ENCODE measurements at regions not wholly inside any gene's neighbourhood (a gene's known extent, or its start where the extent isn't known, plus 50 kb on each side); places are given as distances from the start of the nearest gene placed in this dataset.

- H3K4me3 ChIP-seq (ENCODE audit: low read depth, low read length): no peak overlapping the region
- ChIA-PET POLR2A (no interaction called here), CTCF (no interaction called here)
- H3K9me3 ChIP-seq (ENCODE audit: control insufficient read depth, insufficient read depth, low read depth, low read length): no peaks in the 10 kb centered on the region
- H3K4me1 ChIP-seq (ENCODE audit: control insufficient read depth, insufficient read depth, low read length): no peaks in the 10 kb centered on the region
- H3K36me3 ChIP-seq (ENCODE audit: control insufficient read depth in 2 of 2, insufficient read depth in 1 of 2, low read length in 2 of 2): no peaks in the 10 kb centered on the region
- no peak for TF ChIP-seq ZNF555 (tag by site-specific recombination; conservative IDR thresholded peaks at IDR 0.05)
- TF ChIP-seq PBX3 (CRISPR knock-in tag; IDR thresholded peaks at IDR 0.05): no peak
- no peak for TF ChIP-seq ZBTB26 (tag by site-specific recombination; optimal IDR thresholded peaks at IDR 0.05)
- no peak for TF ChIP-seq ZBTB17 (tag by site-specific recombination; IDR thresholded peaks at IDR 0.05)
- TF ChIP-seq ZNF701 (tag by site-specific recombination; IDR thresholded peaks at IDR 0.05): no peak
- no peak for TF ChIP-seq ZNF830 (tag by site-specific recombination; IDR thresholded peaks at IDR 0.05; ENCODE audit: low read depth)
- TF ChIP-seq ZNF837 (tag by site-specific recombination; IDR thresholded peaks at IDR 0.05): no peak
- TF ChIP-seq ZNF791 (tag by site-specific recombination; IDR thresholded peaks at IDR 0.05): no peak
- no peak for TF ChIP-seq BCL11B (tag by site-specific recombination; IDR thresholded peaks at IDR 0.05; ENCODE audit: low read depth)
- TF ChIP-seq ZNF292 (tag by site-specific recombination; IDR thresholded peaks at IDR 0.05; ENCODE audit: borderline replicate concordance, low read depth): no peak
- no peak for TF ChIP-seq OSR2 (tag by site-specific recombination; IDR thresholded peaks at IDR 0.05)
- no peak overlapping the region for H3K27ac ChIP-seq (ENCODE audit: extremely low read depth, low read depth, low read length)
These were observed 408.9 kb downstream of the GLUD2 start for GRCh38 chrX:121456315-121456714.

- POLR2A ChIA-PET: no interaction called here
- Histone ChIP-seq H3K36me3 (ENCODE audit: control insufficient read depth in 2 of 2, insufficient read depth in 1 of 2, low read length in 2 of 2) (no peaks in the 10 kb centered on the region), H3K9me3 (ENCODE audit: control insufficient read depth, insufficient read depth, low read depth, low read length) (no peaks in the 10 kb centered on the region), H3K4me3 (ENCODE audit: low read depth, low read length) (no peak overlapping the region), H3K4me1 (ENCODE audit: control insufficient read depth, insufficient read depth, low read length) (no peaks in the 10 kb centered on the region), H3K27ac (ENCODE audit: extremely low read depth, low read depth, low read length) (no peak overlapping the region)
- CTCF ChIA-PET: no interaction called here
- TF ChIP-seq SP2 (tag by site-specific recombination; IDR thresholded peaks at IDR 0.05): no peak
- no peak for TF ChIP-seq KLF10 (tag by site-specific recombination; IDR thresholded peaks at IDR 0.05)
- TF ChIP-seq YY2 (tag by site-specific recombination; IDR thresholded peaks at IDR 0.05): no peak
- TF ChIP-seq ZNF138 (tag by site-specific recombination; IDR thresholded peaks at IDR 0.05; ENCODE audit: borderline replicate concordance): no peak
- TF ChIP-seq ZNF280D (tag by site-specific recombination; IDR thresholded peaks at IDR 0.05): no peak
- TF ChIP-seq ZNF214 (tag by site-specific recombination; IDR thresholded peaks at IDR 0.05; ENCODE audit: borderline replicate concordance): no peak
- TF ChIP-seq ZBTB49 (tag by site-specific recombination; IDR thresholded peaks at IDR 0.05; ENCODE audit: low read depth): no peak
These were observed 409.7 kb downstream of the GLUD2 start for GRCh38 chrX:121457096-121457495.
